ENCODE measurements at regions not wholly inside any gene's neighbourhood (a gene's known extent, or its start where the extent isn't known, plus 50 kb on each side); places are given as distances from the start of the nearest gene placed in this dataset.

DNA sequence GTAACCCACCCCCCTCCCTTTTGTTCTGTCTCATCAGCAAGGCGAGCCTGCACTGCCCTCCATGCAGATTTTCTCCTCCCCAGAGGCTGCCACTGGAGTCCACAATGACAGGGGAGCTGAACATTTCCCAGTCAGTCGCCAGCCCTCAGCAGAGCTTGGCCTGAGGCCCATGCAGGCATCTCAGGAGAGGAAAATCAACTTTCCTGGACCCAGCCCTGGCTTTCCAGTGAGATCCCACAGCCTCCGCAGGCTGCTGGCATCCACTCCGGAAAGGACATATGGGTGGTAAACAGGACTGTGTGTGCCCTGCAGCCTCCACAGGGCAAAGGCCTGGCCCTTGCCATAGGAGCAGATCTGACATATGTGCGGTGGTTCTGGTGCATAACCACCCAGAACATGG lies 253.8 kb downstream of the TNS1 start:
- Mint-ChIP-seq H3K36me3 (peaks cover 6% of the 10 kb centered on the region), H3K9me3 (no peaks in the 10 kb centered on the region), H3K27ac (no peak overlapping the region), H3K27me3 (peaks cover 6% of the 10 kb centered on the region), H3K4me3 (no peak overlapping the region), H3K4me1 (peaks cover 0 to 1% (median 0%) of the 10 kb centered on the region in 3 donors)

DNA sequence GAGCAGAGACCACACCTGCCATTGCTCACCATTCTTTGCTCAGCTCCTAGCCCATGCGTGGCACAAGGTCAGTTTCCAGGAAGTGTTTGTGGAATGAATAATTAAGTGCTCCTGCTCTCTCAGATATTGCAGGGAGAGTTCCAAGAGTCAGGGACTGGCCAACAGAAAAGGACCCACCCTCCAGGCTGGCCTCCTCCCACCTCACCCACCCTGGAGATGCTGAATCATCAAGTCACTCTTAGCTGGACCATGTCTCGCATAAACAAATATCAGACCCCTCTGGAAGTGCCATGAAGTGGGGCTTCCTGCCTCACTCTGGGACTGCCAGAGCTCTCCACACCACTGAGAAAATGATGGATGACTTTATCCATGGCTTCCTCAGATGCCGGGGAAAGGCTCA lies 256.0 kb downstream of the TNS1 start:
- Mint-ChIP-seq H3K27ac (no peak overlapping the region), H3K27me3 (peaks cover 3% of the 10 kb centered on the region), H3K4me1 (peaks cover 0 to 4% (median 0%) of the 10 kb centered on the region in 3 donors), H3K36me3 (peaks cover 6% of the 10 kb centered on the region), H3K4me3 (no peak overlapping the region), H3K9me3 (no peaks in the 10 kb centered on the region)

DNA sequence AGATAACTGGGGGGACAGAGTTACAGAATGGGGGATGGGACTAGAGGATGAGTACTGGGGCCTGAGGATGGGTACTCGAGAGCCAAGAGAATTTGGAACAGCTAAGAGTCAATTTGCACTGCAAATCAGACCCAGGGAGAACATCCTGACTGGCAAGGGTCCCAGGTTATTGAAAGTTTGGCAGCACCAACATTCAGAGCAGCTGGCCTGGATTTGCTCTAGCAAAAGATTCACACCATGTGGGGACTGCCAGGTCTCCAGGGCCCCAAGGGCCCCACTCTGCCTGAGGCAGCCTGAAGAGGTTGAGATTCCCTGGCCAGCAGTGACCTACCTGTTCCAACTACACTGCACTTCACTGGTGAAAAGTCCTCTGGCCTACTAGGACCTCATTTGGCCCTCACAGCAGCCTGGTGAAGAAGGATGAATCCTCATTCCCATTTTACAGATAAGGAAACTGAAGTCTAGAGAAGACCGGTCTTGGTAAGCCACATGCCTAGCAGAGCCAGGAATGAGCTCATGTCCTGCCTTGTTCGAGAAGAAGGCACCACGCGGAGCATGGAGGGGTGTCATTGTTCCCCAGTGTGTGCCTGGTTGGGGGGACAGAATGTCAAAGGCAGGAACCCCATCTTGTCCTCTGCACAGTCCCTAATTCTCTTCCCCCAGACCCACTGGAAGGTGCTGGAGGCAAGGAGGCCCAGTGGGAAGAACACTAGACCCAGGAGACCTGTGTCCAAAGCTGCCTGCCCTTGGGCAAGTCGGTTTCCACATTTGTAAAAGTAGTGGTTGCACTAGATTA lies 258.6 kb downstream of the TNS1 start:
- no peak overlapping the region for H3K27ac Mint-ChIP-seq
- no peaks in the 10 kb centered on the region for H3K9me3 Mint-ChIP-seq
- peaks cover 0 to 4% (median 0%) of the 10 kb centered on the region in 3 donors for H3K4me1 Mint-ChIP-seq
- no peak overlapping the region for H3K4me3 Mint-ChIP-seq
- H3K36me3 Mint-ChIP-seq: peaks cover 8% of the 10 kb centered on the region
- peaks cover 3% of the 10 kb centered on the region for H3K27me3 Mint-ChIP-seq

DNA sequence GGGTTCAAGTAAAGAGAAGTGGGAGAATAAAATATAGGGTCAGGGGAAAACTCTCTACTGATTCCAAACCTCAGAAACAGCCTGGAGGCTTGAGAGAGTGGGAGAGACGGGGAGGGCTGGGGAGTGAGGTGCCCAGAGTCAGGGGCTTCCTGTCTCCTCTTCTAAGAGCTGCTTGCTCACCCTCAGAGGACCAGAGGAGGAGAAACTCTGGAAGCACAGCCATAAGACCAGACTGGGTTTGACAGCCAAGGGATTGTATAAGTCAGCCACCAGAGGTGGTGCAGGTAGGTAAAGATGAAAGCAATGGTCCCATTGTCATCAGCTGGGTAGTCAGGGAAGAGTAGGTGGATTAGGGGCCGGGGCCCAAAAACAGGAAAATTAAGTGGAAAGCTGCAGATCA lies 259.4 kb downstream of the TNS1 start:
- no peak overlapping the region for H3K4me3 Mint-ChIP-seq
- H3K9me3 Mint-ChIP-seq: no peaks in the 10 kb centered on the region
- peaks cover 7% of the 10 kb centered on the region for H3K36me3 Mint-ChIP-seq
- H3K27ac Mint-ChIP-seq: no peak overlapping the region
- H3K4me1 Mint-ChIP-seq: peaks cover 0 to 4% (median 0%) of the 10 kb centered on the region in 3 donors
- peaks cover 3% of the 10 kb centered on the region for H3K27me3 Mint-ChIP-seq

DNA sequence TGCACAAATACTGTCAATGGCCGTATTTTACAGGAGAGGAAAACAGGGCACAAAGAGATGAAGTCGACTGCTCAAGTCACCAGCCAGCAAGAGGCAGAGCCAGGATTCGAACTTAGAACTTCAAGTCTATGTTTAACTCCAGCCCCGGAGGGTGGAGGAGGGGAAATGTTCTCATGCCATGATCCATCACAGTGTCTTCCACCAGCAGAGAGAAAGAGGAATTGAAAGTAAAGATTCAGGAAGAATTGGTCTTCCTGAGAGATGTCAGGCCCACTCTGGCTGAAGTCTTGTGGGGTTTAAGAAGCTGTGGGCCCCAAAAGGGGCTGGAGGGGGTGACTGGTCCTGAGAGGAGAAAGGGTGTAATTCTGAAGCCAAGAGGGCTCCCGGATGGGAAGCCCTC lies 260.0 kb downstream of the TNS1 start:
- H3K9me3 Mint-ChIP-seq: no peaks in the 10 kb centered on the region
- H3K36me3 Mint-ChIP-seq: peaks cover 5% of the 10 kb centered on the region
- H3K4me1 Mint-ChIP-seq: peaks cover 0 to 4% (median 0%) of the 10 kb centered on the region in 3 donors
- peaks cover 3% of the 10 kb centered on the region for H3K27me3 Mint-ChIP-seq
- H3K4me3 Mint-ChIP-seq: no peak overlapping the region
- H3K27ac Mint-ChIP-seq: no peak overlapping the region

DNA sequence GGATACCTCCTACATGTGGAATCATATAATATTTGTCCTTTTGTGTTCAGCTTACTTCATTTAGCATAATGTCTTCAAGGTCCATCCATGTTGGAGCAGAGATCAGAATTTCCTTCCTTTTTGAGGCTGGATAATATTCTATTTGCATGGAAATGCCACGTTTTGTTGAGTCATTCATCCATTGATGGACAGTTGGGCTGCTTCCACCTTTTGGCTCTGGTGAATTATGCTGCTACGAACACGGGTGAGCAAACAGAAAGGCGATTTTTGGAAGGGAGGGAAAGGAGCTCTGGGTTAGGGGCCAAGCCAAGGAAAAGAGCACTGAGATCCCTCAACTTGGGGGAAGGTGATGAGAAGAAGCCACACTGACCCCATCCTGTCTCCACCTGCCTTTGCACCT lies 260.5 kb downstream of the TNS1 start:
- Mint-ChIP-seq H3K27me3 (peaks cover 3% of the 10 kb centered on the region), H3K36me3 (peaks cover 3% of the 10 kb centered on the region), H3K27ac (no peak overlapping the region), H3K4me1 (peaks cover 0 to 4% (median 0%) of the 10 kb centered on the region in 3 donors), H3K9me3 (no peaks in the 10 kb centered on the region), H3K4me3 (no peak overlapping the region)

DNA sequence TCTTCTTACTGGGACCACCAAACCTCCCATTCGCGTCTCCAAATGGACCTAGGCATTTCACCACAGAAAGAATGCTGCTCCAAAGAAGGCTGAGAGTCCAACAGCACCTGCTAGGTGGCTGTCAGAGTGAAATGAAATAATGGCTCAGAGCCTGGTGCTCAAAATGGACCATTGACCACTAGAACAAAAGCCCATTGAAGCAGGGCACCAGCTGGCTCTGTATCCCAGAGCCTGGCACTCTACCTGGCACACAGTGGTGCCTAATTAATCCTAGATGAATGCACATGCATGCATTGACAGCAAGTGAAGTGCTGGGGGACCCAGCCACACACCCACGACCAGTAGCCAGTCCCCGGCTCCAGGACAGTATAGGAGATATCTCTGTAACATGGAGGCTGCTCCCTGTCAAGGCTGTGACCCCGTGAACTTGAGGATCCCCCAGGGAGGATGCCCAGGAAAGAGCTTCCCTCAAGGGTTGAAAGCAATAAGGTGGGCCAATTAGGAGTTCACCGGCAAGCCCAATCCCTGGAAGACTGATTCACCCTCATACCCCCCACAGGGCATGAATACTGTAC lies 261.3 kb downstream of the TNS1 start:
- peaks cover 3% of the 10 kb centered on the region for H3K27me3 Mint-ChIP-seq

DNA sequence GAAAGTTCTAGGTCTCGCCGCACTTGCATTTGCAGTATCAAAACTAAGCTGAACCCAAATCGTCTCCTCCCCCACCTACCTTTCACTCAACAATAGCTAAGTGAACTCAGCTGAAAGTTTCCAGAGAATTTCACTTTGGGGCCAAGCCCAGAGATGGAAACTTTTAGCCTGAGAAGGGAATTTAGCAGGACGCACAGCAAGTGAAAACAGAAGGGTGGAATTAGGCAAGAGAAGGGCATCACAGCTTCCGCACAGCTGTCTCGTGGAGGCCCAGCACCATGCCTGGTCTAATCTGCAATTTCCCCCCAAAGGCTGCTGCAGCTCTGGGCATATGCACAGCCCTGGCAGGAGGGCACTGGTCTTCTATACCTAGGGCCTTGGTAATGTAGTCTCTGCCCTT lies 262.0 kb downstream of the TNS1 start:
- peaks cover 0 to 10% (median 5%) of the 10 kb centered on the region in 3 donors for H3K4me1 Mint-ChIP-seq
- H3K27ac Mint-ChIP-seq: no peak overlapping the region
- H3K9me3 Mint-ChIP-seq: no peaks in the 10 kb centered on the region
- H3K27me3 Mint-ChIP-seq: peaks cover 3% of the 10 kb centered on the region
- peaks cover 2% of the 10 kb centered on the region for H3K36me3 Mint-ChIP-seq
- H3K4me3 Mint-ChIP-seq: no peak overlapping the region

More for the DNA sequence above, 261.3 kb downstream of the TNS1 start:
- no peak overlapping the region for H3K27ac Mint-ChIP-seq
- H3K9me3 Mint-ChIP-seq: no peaks in the 10 kb centered on the region
- H3K4me3 Mint-ChIP-seq: no peak overlapping the region
- peaks cover 2% of the 10 kb centered on the region for H3K36me3 Mint-ChIP-seq
- peaks cover 0 to 10% (median 5%) of the 10 kb centered on the region in 3 donors for H3K4me1 Mint-ChIP-seq

DNA sequence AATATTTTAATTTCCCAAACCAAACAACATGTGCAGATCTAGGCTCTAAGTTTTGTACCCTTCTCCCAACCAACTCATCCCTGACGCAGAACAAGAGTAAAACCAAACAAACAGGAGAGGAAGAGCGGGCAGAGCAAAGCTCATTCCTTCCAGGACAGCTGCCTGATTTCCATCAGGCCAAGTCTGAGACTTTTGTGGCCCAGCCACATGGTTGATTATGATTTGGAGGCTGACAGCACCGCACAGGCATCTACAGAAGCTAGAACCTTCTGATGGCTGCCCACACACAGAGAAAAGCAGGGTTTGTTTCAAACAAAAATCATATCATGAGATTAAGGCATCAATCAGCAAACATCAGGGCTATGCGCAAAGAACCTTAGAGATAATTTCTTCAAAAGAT lies 262.6 kb downstream of the TNS1 start:
- Mint-ChIP-seq H3K4me1 (peaks cover 1 to 12% (median 5%) of the 10 kb centered on the region in 3 donors), H3K27ac (no peak overlapping the region), H3K27me3 (peaks cover 3% of the 10 kb centered on the region), H3K9me3 (no peaks in the 10 kb centered on the region), H3K36me3 (peaks cover 2% of the 10 kb centered on the region), H3K4me3 (no peak overlapping the region)

DNA sequence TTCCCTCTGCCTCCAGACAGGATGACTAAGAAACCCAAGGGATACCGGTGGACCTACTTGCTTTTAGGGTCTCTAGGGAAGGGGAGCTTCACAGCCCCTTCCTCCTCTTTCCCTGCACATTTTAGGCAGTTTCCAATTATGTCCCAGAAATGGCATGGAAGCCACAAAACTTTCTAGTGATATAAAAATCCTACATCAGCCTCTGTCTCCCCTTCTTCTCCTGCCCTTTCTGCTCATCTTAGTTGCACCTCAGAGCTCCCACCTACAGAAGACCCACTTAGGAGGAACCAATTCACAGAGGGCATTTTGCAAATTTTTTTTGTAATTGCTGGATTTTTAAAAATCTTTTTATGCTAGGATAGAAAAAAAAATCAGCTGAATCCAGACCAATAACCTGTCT lies 263.1 kb downstream of the TNS1 start:
- H3K4me1 Mint-ChIP-seq: peaks cover 1 to 12% (median 5%) of the 10 kb centered on the region in 3 donors
- H3K27me3 Mint-ChIP-seq: peaks cover 3% of the 10 kb centered on the region
- no peaks in the 10 kb centered on the region for H3K9me3 Mint-ChIP-seq
- H3K27ac Mint-ChIP-seq: no peak overlapping the region
- H3K4me3 Mint-ChIP-seq: no peak overlapping the region
- peaks cover 2% of the 10 kb centered on the region for H3K36me3 Mint-ChIP-seq

DNA sequence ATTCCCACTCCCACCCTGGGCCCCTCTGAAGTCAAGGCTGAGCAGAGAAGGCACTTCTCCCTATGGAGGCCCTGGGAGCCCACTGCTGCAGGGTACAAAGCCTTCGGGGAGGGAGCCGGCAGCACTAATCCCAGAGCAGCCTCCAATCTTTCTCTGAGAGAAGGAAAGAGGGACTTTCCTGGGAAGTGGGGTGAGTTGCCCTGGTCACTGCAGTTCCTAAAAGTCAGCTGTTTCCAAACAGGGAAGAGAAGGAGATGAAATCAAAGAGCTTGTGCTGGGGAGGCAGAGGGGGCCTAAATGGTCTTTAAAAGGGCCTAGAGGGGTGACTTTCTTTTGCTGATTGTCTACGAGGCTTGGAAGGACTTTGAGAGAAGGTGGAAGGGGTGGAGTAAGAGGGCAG lies 264.7 kb downstream of the TNS1 start:
- no peaks in the 10 kb centered on the region for H3K9me3 Mint-ChIP-seq
- peaks cover 7% of the 10 kb centered on the region for H3K27me3 Mint-ChIP-seq
- H3K27ac Mint-ChIP-seq: no peak overlapping the region
- no peak overlapping the region for H3K4me3 Mint-ChIP-seq
- H3K4me1 Mint-ChIP-seq: peaks cover 1 to 12% (median 5%) of the 10 kb centered on the region in 3 donors
- peaks cover 2% of the 10 kb centered on the region for H3K36me3 Mint-ChIP-seq

DNA sequence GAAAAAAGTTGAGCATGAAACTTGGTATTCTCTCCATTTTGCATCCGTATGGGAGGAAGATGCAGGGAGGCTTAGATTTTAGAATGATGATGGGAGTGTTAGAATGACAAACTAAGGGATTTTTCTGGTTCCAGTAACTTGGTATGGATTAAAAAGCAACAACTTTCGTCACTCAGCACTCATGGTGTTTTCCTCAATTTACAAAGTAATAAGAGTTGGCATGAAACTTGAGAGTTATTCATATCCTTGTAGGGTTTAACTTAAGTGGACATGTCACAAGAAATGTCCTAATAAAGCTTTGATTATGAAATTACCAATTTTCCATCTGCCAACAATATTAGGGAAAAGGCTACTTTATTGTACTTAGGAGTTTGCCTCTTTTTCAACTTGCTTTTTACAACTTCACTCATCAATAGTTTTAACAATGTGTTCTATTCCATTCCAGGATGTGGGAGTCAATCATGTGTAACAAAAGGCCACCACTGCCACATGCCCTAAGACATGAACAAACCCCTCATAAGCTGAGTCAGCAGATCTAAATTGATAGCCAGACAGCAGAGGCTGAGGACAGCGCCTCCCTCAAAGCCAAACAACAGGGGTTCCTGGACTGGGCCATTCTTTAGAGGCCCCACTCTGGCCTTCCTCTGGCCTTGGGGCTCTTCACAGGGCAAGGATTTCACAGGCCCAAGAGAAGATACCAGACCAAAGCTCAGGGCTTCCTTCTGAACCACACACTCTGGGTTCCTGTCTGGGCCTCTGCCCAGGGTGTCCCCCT lies 265.8 kb downstream of the TNS1 start:
- no peak overlapping the region for H3K4me3 Mint-ChIP-seq
- no peaks in the 10 kb centered on the region for H3K9me3 Mint-ChIP-seq
- peaks cover 4% of the 10 kb centered on the region for H3K27me3 Mint-ChIP-seq
- peaks cover 1 to 8% (median 5%) of the 10 kb centered on the region in 3 donors for H3K4me1 Mint-ChIP-seq
- H3K27ac Mint-ChIP-seq: no peak overlapping the region
- peaks cover 2% of the 10 kb centered on the region for H3K36me3 Mint-ChIP-seq

DNA sequence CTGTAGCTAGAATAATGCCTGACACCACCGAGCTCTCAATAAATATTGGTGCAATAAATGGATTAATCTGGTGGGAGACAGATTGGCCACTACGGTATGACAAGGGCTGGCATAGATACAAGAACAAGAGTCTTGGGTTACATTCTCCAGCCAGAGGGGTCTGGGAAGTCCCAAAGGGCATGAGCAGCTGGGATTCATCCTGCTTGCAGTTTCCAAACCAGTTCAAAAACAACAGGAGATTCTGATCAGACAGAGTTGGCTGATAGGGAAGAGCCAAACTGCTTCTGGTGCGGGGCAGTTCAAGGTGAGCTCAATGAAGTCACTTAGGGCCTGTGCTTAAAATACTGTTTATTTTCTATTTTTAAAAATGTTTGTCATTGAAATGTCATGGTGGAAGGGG lies 266.9 kb downstream of the TNS1 start:
- Mint-ChIP-seq H3K4me1 (peaks cover 1 to 8% (median 5%) of the 10 kb centered on the region in 3 donors), H3K27me3 (peaks cover 4% of the 10 kb centered on the region), H3K4me3 (no peak overlapping the region), H3K36me3 (peaks cover 2% of the 10 kb centered on the region), H3K9me3 (no peaks in the 10 kb centered on the region), H3K27ac (no peak overlapping the region)

DNA sequence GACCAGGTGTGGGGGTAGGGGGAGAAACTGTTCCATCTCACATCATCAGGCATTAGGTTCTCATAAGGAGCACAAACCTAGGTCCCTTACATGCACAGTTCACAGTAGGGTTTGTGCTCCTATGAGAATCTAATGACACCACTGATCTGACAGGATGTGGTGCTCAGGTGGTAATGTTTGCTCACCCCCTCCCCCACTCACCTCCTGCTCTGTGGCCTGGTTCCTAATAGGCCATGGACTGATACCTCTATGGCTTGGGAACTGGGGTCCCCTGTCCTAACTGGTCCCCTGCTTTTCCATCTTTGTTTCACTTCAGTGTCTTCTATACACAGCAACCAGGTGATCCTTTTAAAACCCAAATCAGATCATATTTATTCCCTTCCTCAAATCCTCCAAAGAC lies 267.8 kb downstream of the TNS1 start:
- Mint-ChIP-seq H3K27ac (no peak overlapping the region), H3K27me3 (peaks cover 4% of the 10 kb centered on the region), H3K4me1 (peaks cover 1 to 8% (median 5%) of the 10 kb centered on the region in 3 donors), H3K36me3 (peaks cover under 1% of the 10 kb centered on the region), H3K4me3 (no peak overlapping the region), H3K9me3 (no peaks in the 10 kb centered on the region)

DNA sequence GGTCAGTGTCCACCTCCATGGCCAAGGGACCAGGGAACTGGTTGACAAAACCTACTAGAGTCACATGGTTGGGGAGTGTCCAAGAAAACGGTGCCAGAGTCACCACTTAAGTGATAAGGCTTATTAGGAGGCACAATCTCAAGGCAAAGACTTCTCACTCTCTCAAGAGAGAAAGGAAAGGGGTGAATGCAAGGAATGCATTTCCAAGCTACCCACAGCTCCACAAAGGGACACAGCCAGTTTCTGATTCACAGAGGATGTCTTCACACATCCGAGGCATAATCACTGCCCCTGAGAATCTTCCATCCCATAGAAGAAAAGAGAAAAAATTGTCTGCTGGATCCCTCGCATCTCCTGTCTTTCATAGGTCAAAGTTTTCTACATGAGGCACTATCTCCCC lies 269.3 kb downstream of the TNS1 start:
- H3K27ac Mint-ChIP-seq: no peak overlapping the region
- H3K4me3 Mint-ChIP-seq: no peak overlapping the region
- H3K36me3 Mint-ChIP-seq: no peaks in the 10 kb centered on the region
- H3K9me3 Mint-ChIP-seq: no peaks in the 10 kb centered on the region
- peaks cover 1 to 8% (median 5%) of the 10 kb centered on the region in 3 donors for H3K4me1 Mint-ChIP-seq
- peaks cover 4% of the 10 kb centered on the region for H3K27me3 Mint-ChIP-seq

Data from IgD-negative memory B cell (primary cell).